Activated CD4-positive, alpha-beta T cell treated with anti-CD3 and anti-CD28 coated beads, Interleukin-2, amount 10 ng/mL, durations not matched to agents 24 days and 14 days (primary cell): ENCODE measurements at regions not wholly inside any gene's neighbourhood (a gene's known extent, or its start where the extent isn't known, plus 50 kb on each side); places are given as distances from the start of the nearest gene placed in this dataset.

Experiments used
- DNase-seq: peaks from one replicate; pipeline ENCODE4 v3.0.0; 2022
- H3K27ac Mint-ChIP-seq: one replicate; pipeline ENCODE4 v1.8.0; 2022; ENCODE audit warnings: mild to moderate bottlenecking, mixed read lengths
- H3K27me3 Mint-ChIP-seq: one replicate; pipeline ENCODE4 v1.8.0; 2022; ENCODE audit warnings: mixed read lengths
- H3K36me3 Mint-ChIP-seq: one replicate; pipeline ENCODE4 v1.8.0; 2022; ENCODE audit warnings: low read depth, mild to moderate bottlenecking, mixed read lengths
- H3K4me1 Mint-ChIP-seq: one replicate; pipeline ENCODE4 v1.8.0; 2021; ENCODE audit warnings: mixed read lengths
- H3K4me3 Mint-ChIP-seq: one replicate; pipeline ENCODE4 v1.8.0; 2022; ENCODE audit warnings: mild to moderate bottlenecking, moderate library complexity, mixed read lengths
- H3K9me3 Mint-ChIP-seq: one replicate; pipeline ENCODE4 v1.8.0; 2021; ENCODE audit warnings: mixed read lengths
- intact Hi-C: fragments of 100-400 bp; cut with micrococcal nuclease; formaldehyde crosslinking; loops from one replicate; pipeline ENCODE4 v1.15.1; 2023

GRCh38 chr3:146334151-146334550 is 83.2 kb upstream of the PLSCR4 start:
- peak; percentile 24 for DNase-seq
- H3K27me3 Mint-ChIP-seq = peaks cover 2% of the 10 kb centered on the region
- no peak overlapping the region for H3K4me3 Mint-ChIP-seq
- intact Hi-C loops = no loop called here
- no peak overlapping the region for H3K27ac Mint-ChIP-seq
- H3K4me1 Mint-ChIP-seq = no peaks in the 10 kb centered on the region
- no peaks in the 10 kb centered on the region for H3K9me3 Mint-ChIP-seq
- no peaks in the 10 kb centered on the region for H3K36me3 Mint-ChIP-seq

DNA sequence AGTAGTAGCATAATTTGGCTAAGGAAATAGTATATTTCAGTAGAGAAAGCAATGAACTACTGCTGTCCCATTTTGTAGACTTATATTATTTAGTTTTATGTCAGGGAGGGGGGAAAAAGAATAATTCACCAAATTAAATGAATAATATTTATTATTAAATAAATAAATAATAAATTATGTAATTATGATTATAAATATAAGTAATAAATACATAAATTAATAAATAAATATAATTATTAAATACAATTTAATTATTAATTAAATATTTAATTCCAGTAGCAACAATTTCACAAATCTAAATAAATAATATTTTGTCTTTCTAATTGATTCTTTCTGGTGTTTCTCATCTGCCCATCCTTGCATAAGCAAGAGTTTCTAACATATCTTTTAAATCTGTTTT is 81.1 kb upstream of the PLSCR4 start:
- H3K4me1 Mint-ChIP-seq = no peaks in the 10 kb centered on the region
- no peak overlapping the region for H3K27ac Mint-ChIP-seq
- no peak for DNase-seq
- intact Hi-C loops = no loop called here
- H3K4me3 Mint-ChIP-seq = no peak overlapping the region
- H3K9me3 Mint-ChIP-seq = no peaks in the 10 kb centered on the region
- H3K36me3 Mint-ChIP-seq = no peaks in the 10 kb centered on the region
- peaks cover 2% of the 10 kb centered on the region for H3K27me3 Mint-ChIP-seq

GRCh38 chr3:146326875-146327543 is 76.1 kb upstream of the PLSCR4 start:
- Mint-ChIP-seq H3K36me3 (no peaks in the 10 kb centered on the region), H3K4me1 (no peaks in the 10 kb centered on the region), H3K27ac (no peak overlapping the region), H3K4me3 (no peak overlapping the region), H3K27me3 (peaks cover 2% of the 10 kb centered on the region), H3K9me3 (no peaks in the 10 kb centered on the region)
- DNase-seq = no peak
- intact Hi-C loops = loop anchor here (1.0 kb wide), 1 partner anchor 108 kb away; no protein-coding TSS in a partner anchor

- no peaks in the 10 kb centered on the region for H3K27me3 Mint-ChIP-seq
- no peak for DNase-seq
- no peaks in the 10 kb centered on the region for H3K4me1 Mint-ChIP-seq
- no peak overlapping the region for H3K4me3 Mint-ChIP-seq
- H3K36me3 Mint-ChIP-seq = no peaks in the 10 kb centered on the region
- intact Hi-C loops = no loop called here
- H3K9me3 Mint-ChIP-seq = no peaks in the 10 kb centered on the region
- no peak overlapping the region for H3K27ac Mint-ChIP-seq
Observed at GRCh38 chr3:146325170-146325569, 74.3 kb upstream of the PLSCR4 start.

GRCh38 chr3:146322216-146322817 is 71.4 kb upstream of the PLSCR4 start:
- no peaks in the 10 kb centered on the region for H3K9me3 Mint-ChIP-seq
- intact Hi-C loops = no loop called here
- no peak overlapping the region for H3K4me3 Mint-ChIP-seq
- H3K36me3 Mint-ChIP-seq = no peaks in the 10 kb centered on the region
- no peak for DNase-seq
- no peaks in the 10 kb centered on the region for H3K4me1 Mint-ChIP-seq
- no peaks in the 10 kb centered on the region for H3K27me3 Mint-ChIP-seq
- no peak overlapping the region for H3K27ac Mint-ChIP-seq

- H3K4me1 Mint-ChIP-seq = no peaks in the 10 kb centered on the region
- H3K4me3 Mint-ChIP-seq = no peak overlapping the region
- H3K36me3 Mint-ChIP-seq = no peaks in the 10 kb centered on the region
- no peak overlapping the region for H3K27ac Mint-ChIP-seq
- DNase-seq = no peak
- no peaks in the 10 kb centered on the region for H3K27me3 Mint-ChIP-seq
- intact Hi-C loops = no loop called here
- no peaks in the 10 kb centered on the region for H3K9me3 Mint-ChIP-seq
Observed at GRCh38 chr3:146314871-146315270, 64.0 kb upstream of the PLSCR4 start.

- H3K27ac Mint-ChIP-seq = no peak overlapping the region
- peaks cover 3% of the 10 kb centered on the region for H3K27me3 Mint-ChIP-seq
- H3K4me3 Mint-ChIP-seq = no peak overlapping the region
Observed at GRCh38 chr3:146313746-146314111, 62.8 kb upstream of the PLSCR4 start.

DNA sequence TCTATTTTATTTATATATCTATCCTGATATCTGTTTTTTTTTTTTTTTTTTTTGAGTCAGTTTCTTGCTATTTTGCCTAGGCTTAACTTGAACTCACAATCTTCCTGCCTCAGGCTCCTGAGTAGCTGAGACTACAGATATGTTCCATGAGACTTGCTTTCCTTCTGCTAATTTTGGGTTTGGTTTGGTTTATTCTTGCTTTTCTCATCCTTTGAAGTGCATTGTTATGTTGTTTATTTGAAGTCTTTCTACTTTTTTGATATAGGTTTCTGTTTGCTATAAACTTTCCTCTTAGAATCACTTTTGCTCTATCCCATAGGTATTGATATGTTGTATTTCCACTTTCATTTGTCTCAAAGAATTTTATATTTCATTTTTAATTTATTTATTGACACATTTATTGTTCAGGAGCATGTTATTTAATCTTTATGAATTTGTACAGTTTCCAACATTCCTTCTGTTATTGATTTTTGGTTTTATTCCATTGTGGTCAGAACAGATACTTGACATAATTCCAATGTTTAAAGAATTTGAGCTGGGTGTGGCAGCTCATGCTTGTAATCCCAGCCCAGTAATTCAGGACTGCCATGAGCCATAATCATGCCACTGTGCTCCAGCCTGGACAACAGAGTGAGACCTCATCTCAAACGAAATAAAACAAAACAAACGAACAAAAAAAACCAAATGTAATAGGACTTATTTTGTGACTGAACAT is 62.3 kb upstream of the PLSCR4 start:
- no peak for DNase-seq
- Mint-ChIP-seq H3K4me1 (no peaks in the 10 kb centered on the region), H3K27ac (no peak overlapping the region), H3K4me3 (no peak overlapping the region), H3K27me3 (peaks cover 3% of the 10 kb centered on the region), H3K36me3 (no peaks in the 10 kb centered on the region), H3K9me3 (no peaks in the 10 kb centered on the region)
- intact Hi-C loops = no loop called here

More at GRCh38 chr3:146313746-146314111, 62.8 kb upstream of the PLSCR4 start:
- Mint-ChIP-seq H3K9me3 (no peaks in the 10 kb centered on the region), H3K4me1 (no peaks in the 10 kb centered on the region), H3K36me3 (no peaks in the 10 kb centered on the region)
- intact Hi-C loops = no loop called here
- no peak for DNase-seq

DNA sequence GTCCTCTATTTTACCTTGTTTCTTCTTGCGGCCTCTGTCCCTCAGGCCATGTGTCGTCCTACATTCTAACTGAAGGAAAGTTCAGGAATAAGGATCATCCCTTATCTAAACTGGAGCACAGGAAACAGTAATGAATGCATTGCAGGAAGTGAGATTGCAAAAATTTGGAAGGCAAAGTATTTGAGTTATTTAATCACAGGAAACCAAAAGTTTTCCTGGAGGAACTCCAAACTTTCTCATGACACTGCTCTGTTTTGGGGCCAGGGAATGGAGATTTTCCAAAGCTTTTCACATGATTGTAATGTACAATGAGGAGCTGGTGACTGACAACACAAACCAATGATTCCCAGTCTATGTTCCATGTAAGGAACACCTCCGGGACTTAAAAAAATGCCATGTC is 57.8 kb upstream of the PLSCR4 start:
- H3K9me3 Mint-ChIP-seq = no peaks in the 10 kb centered on the region
- no peak for DNase-seq
- H3K4me3 Mint-ChIP-seq = no peak overlapping the region
- no peak overlapping the region for H3K27ac Mint-ChIP-seq
- intact Hi-C loops = no loop called here
- H3K27me3 Mint-ChIP-seq = peaks cover 3% of the 10 kb centered on the region
- H3K4me1 Mint-ChIP-seq = no peaks in the 10 kb centered on the region
- H3K36me3 Mint-ChIP-seq = no peaks in the 10 kb centered on the region

GRCh38 chr3:146308222-146308621 is 57.3 kb upstream of the PLSCR4 start:
- Mint-ChIP-seq H3K9me3 (no peaks in the 10 kb centered on the region), H3K27ac (no peak overlapping the region), H3K4me3 (no peak overlapping the region), H3K4me1 (no peaks in the 10 kb centered on the region), H3K36me3 (no peaks in the 10 kb centered on the region), H3K27me3 (peaks cover 3% of the 10 kb centered on the region)
- no peak for DNase-seq
- intact Hi-C loops = no loop called here

- Mint-ChIP-seq H3K4me1 (no peaks in the 10 kb centered on the region), H3K27me3 (peaks cover 3% of the 10 kb centered on the region), H3K9me3 (no peaks in the 10 kb centered on the region), H3K36me3 (no peaks in the 10 kb centered on the region), H3K27ac (no peak overlapping the region), H3K4me3 (no peak overlapping the region)
- intact Hi-C loops = no loop called here
- no peak for DNase-seq
Observed at GRCh38 chr3:146307456-146307725, 56.5 kb upstream of the PLSCR4 start.

- no peak overlapping the region for H3K27ac Mint-ChIP-seq
- peaks cover 3% of the 10 kb centered on the region for H3K27me3 Mint-ChIP-seq
- H3K9me3 Mint-ChIP-seq = no peaks in the 10 kb centered on the region
- H3K4me3 Mint-ChIP-seq = no peak overlapping the region
- DNase-seq = no peak
- intact Hi-C loops = no loop called here
- H3K36me3 Mint-ChIP-seq = no peaks in the 10 kb centered on the region
- no peaks in the 10 kb centered on the region for H3K4me1 Mint-ChIP-seq
Observed at GRCh38 chr3:146306656-146307455, 56.0 kb upstream of the PLSCR4 start.

DNA sequence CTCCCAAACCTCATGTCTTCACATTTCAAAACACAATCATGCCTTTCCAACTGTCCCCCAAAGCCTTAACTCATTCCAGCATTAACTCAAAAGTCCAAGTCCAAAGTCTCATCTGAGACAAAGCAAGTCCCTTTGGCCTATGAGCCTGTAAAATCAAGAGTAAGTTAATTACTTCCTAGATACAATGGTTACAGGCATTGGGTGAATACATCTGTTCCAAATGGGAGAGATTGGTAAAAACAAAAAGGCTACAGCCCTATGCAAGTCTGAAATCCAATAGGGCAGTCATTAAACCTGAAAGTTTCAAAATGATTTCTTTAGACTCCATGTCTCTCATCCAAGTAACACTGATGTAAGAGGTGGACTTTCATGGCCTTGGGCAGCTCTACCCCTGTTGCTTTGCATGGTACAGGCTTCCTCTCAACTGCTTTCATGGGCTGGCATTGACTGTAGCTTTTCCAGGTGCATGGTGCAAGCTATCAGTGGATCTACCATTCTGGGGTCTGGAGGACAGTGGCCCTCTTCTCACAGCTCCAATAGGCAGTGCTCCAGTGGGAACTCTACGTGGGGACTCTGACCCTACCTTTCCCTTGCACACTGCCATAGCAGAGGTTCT is 55.0 kb upstream of the PLSCR4 start:
- Mint-ChIP-seq H3K4me3 (no peak overlapping the region), H3K9me3 (no peaks in the 10 kb centered on the region), H3K27ac (no peak overlapping the region), H3K36me3 (no peaks in the 10 kb centered on the region), H3K4me1 (no peaks in the 10 kb centered on the region), H3K27me3 (peaks cover 3% of the 10 kb centered on the region)
- intact Hi-C loops = no loop called here
- DNase-seq = no peak

GRCh38 chr3:146300768-146301167 is 49.9 kb upstream of the PLSCR4 start:
- Mint-ChIP-seq H3K27ac (no peak overlapping the region), H3K9me3 (no peaks in the 10 kb centered on the region), H3K27me3 (peaks cover 2% of the 10 kb centered on the region), H3K4me3 (no peak overlapping the region), H3K4me1 (no peaks in the 10 kb centered on the region), H3K36me3 (no peaks in the 10 kb centered on the region)
- no peak for DNase-seq
- intact Hi-C loops = no loop called here
